Ishikawa (cell line): ENCODE measurements at regions not wholly inside any gene's neighbourhood (a gene's known extent, or its start where the extent isn't known, plus 50 kb on each side); places are given as distances from the start of the nearest gene placed in this dataset.

Source experiments
- CEBPB ChIP-seq: IDR thresholded peaks from 2 replicates; pipeline ENCODE4 v1.6.1; 2012
- CREB1 ChIP-seq: IDR thresholded peaks from 2 replicates; pipeline ENCODE4 v1.6.1; 2012; ENCODE audit warnings: low read depth
- EGR1 ChIP-seq: IDR thresholded peaks from 2 replicates; pipeline ENCODE4 v1.6.1; 2012
- EP300 ChIP-seq: IDR thresholded peaks from 2 replicates; pipeline ENCODE4 v1.6.1; 2012; ENCODE audit warnings: borderline replicate concordance
- FOXM1 ChIP-seq: IDR thresholded peaks from 2 replicates; pipeline ENCODE4 v1.6.1; 2012; ENCODE audit warnings: low read depth, borderline replicate concordance
- MAX ChIP-seq: IDR thresholded peaks from 2 replicates; pipeline ENCODE4 v1.6.1; 2012
- NFIC ChIP-seq: IDR thresholded peaks from 2 replicates; pipeline ENCODE4 v1.6.1; 2012
- RAD21 ChIP-seq: IDR thresholded peaks from 2 replicates; pipeline ENCODE4 v1.6.1; 2012; ENCODE audit warnings: low read depth
- REST ChIP-seq: IDR thresholded peaks from 2 replicates; pipeline ENCODE4 v1.6.1; 2012; ENCODE audit warnings: low read depth, mild to moderate bottlenecking
- TAF1 ChIP-seq: IDR thresholded peaks from 2 replicates; pipeline ENCODE4 v1.6.1; 2012; ENCODE audit warnings: low read depth, mild to moderate bottlenecking
- TCF12 ChIP-seq: IDR thresholded peaks from 2 replicates; pipeline ENCODE4 v1.6.1; 2012; ENCODE audit warnings: low read depth
- TEAD4 ChIP-seq: IDR thresholded peaks from 2 replicates; pipeline ENCODE4 v1.6.1; 2012
- USF1 ChIP-seq: IDR thresholded peaks from 2 replicates; pipeline ENCODE4 v1.6.1; 2012
- YY1 ChIP-seq: IDR thresholded peaks from 2 replicates; pipeline ENCODE4 v1.6.1; 2012; ENCODE audit warnings: low read depth
- ZBTB7A ChIP-seq: IDR thresholded peaks from 2 replicates; pipeline ENCODE4 v1.6.1; 2012; ENCODE audit warnings: low read depth

- TF ChIP-seq NFIC, result no peak
- no peak for TF ChIP-seq USF1
These were observed 329.8 kb upstream of the PROK2 start for GRCh38 chr3:72114773-72115172.

GRCh38 chr3:72113964-72114363 is 329.0 kb upstream of the PROK2 start:
- TF ChIP-seq CREB1 (no peak), TAF1 (no peak), TCF12 (no peak), EGR1 (no peak), USF1 (no peak), FOXM1 (no peak)

GRCh38 chr3:72113564-72113963 is 328.6 kb upstream of the PROK2 start:
- TF ChIP-seq TEAD4 (no peak), YY1 (no peak), TAF1 (no peak), USF1 (no peak)

- TF ChIP-seq TAF1 (no peak), REST (no peak), CREB1 (no peak), EP300 (no peak), USF1 (no peak), NFIC (no peak), RAD21 (no peak), TCF12 (no peak), TEAD4 (no peak), MAX (no peak), YY1 (no peak), ZBTB7A (no peak), EGR1 (no peak), CEBPB (no peak), FOXM1 (no peak)
These were observed 327.5 kb upstream of the PROK2 start for GRCh38 chr3:72112435-72112834.

GRCh38 chr3:72111265-72112205 is 326.6 kb upstream of the PROK2 start:
- TF ChIP-seq EGR1 (no peak), EP300 (no peak), RAD21 (no peak), NFIC (no peak), CREB1 (no peak), ZBTB7A (no peak), YY1 (no peak), TAF1 (no peak), TCF12 (no peak), MAX (no peak), FOXM1 (no peak), TEAD4 (no peak), REST (no peak), CEBPB (no peak), USF1 (no peak)
